ENCODE measurements at regions not wholly inside any gene's neighbourhood (a gene's known extent, or its start where the extent isn't known, plus 50 kb on each side); places are given as distances from the start of the nearest gene placed in this dataset.

- no peaks in the 10 kb centered on the region for H3K36me3 Mint-ChIP-seq (ENCODE audit: low read depth)
- CTCF ChIA-PET = interaction anchor here (0.7 to 5.7 kb wide), 28 partner anchors 9 to 420 kb away, joined by 3 to 113 read pairs (median 4); partner anchors contain the start of gene PRIM2
- no peak overlapping the region for H3K27ac Mint-ChIP-seq
- DNase-seq = no peak
- no peak for ATAC-seq
- H3K4me3 Mint-ChIP-seq = no peak overlapping the region
- POLR2A ChIA-PET = interaction anchor here (0.8 to 1.1 kb wide), 2 partner anchors 11 to 412 kb away, joined by 3 to 4 read pairs; no protein-coding TSS in a partner anchor
- H3K4me1 Mint-ChIP-seq (ENCODE audit: low read depth) = no peaks in the 10 kb centered on the region
- no peaks in the 10 kb centered on the region for H3K9me3 Mint-ChIP-seq (ENCODE audit: insufficient read depth)
- peaks cover 16% of the 10 kb centered on the region for H3K27me3 Mint-ChIP-seq (ENCODE audit: low read depth)
Measured at GRCh38 chr6:56904068-56904467, 50.8 kb upstream of the BEND6 start.

- peaks cover 16% of the 10 kb centered on the region for H3K27me3 Mint-ChIP-seq (ENCODE audit: low read depth)
- ChIA-PET CTCF (interaction anchor here (0.8 to 5.7 kb wide), 26 partner anchors 9 to 421 kb away, joined by 3 to 113 read pairs (median 4); partner anchors contain the start of genes BAG2, KIAA1586, PRIM2 and RAB23), POLR2A (interaction anchor here (0.6 to 1.6 kb wide), 2 partner anchors 343 to 414 kb away, joined by 3 read pairs; partner anchors contain the start of gene PRIM2)
- H3K36me3 Mint-ChIP-seq (ENCODE audit: low read depth) = no peaks in the 10 kb centered on the region
- H3K9me3 Mint-ChIP-seq (ENCODE audit: insufficient read depth) = no peaks in the 10 kb centered on the region
- H3K4me1 Mint-ChIP-seq (ENCODE audit: low read depth) = no peaks in the 10 kb centered on the region
- DNase-seq (no peak), ATAC-seq (no peak)
- no peak overlapping the region for H3K27ac Mint-ChIP-seq
- H3K4me3 Mint-ChIP-seq = no peak overlapping the region
Measured at GRCh38 chr6:56902641-56903464, 52.1 kb upstream of the BEND6 start.

GRCh38 chr6:56900784-56901183 lies 54.1 kb upstream of the BEND6 start:
- ATAC-seq (no peak), DNase-seq (no peak)
- Mint-ChIP-seq H3K36me3 (ENCODE audit: low read depth) (no peaks in the 10 kb centered on the region), H3K27me3 (ENCODE audit: low read depth) (peaks cover 9% of the 10 kb centered on the region), H3K27ac (no peak overlapping the region), H3K4me1 (ENCODE audit: low read depth) (no peaks in the 10 kb centered on the region), H3K4me3 (no peak overlapping the region), H3K9me3 (ENCODE audit: insufficient read depth) (no peaks in the 10 kb centered on the region)
- POLR2A ChIA-PET = no interaction called here
- CTCF ChIA-PET = interaction anchor here (5.7 kb wide), 1 partner anchor 415 kb away, joined by 113 read pairs; the partner anchor contains the start of gene PRIM2

GRCh38 chr6:56899753-56900152 lies 55.2 kb upstream of the BEND6 start:
- CTCF ChIA-PET = no interaction called here
- peaks cover 6% of the 10 kb centered on the region for H3K27me3 Mint-ChIP-seq (ENCODE audit: low read depth)
- no peaks in the 10 kb centered on the region for H3K9me3 Mint-ChIP-seq (ENCODE audit: insufficient read depth)

GRCh38 chr6:56899311-56899710 lies 55.6 kb upstream of the BEND6 start:
- H3K36me3 Mint-ChIP-seq (ENCODE audit: low read depth) = no peaks in the 10 kb centered on the region
- peaks cover 6% of the 10 kb centered on the region for H3K27me3 Mint-ChIP-seq (ENCODE audit: low read depth)
- CTCF ChIA-PET = no interaction called here
- POLR2A ChIA-PET = no interaction called here
- DNase-seq (no peak), ATAC-seq (no peak)
- H3K4me3 Mint-ChIP-seq = no peak overlapping the region
- no peaks in the 10 kb centered on the region for H3K4me1 Mint-ChIP-seq (ENCODE audit: low read depth)
- H3K9me3 Mint-ChIP-seq (ENCODE audit: insufficient read depth) = no peaks in the 10 kb centered on the region
- H3K27ac Mint-ChIP-seq = no peak overlapping the region

More at GRCh38 chr6:56899753-56900152, 55.2 kb upstream of the BEND6 start:
- no peak overlapping the region for H3K27ac Mint-ChIP-seq
- no peaks in the 10 kb centered on the region for H3K36me3 Mint-ChIP-seq (ENCODE audit: low read depth)
- POLR2A ChIA-PET = no interaction called here
- ATAC-seq (no peak), DNase-seq (no peak)
- no peak overlapping the region for H3K4me3 Mint-ChIP-seq
- H3K4me1 Mint-ChIP-seq (ENCODE audit: low read depth) = no peaks in the 10 kb centered on the region

- H3K27ac Mint-ChIP-seq = no peak overlapping the region
- no peaks in the 10 kb centered on the region for H3K9me3 Mint-ChIP-seq (ENCODE audit: insufficient read depth)
- H3K4me1 Mint-ChIP-seq (ENCODE audit: low read depth) = no peaks in the 10 kb centered on the region
- CTCF ChIA-PET = no interaction called here
- POLR2A ChIA-PET = no interaction called here
- H3K36me3 Mint-ChIP-seq (ENCODE audit: low read depth) = no peaks in the 10 kb centered on the region
- ATAC-seq = no peak
- H3K4me3 Mint-ChIP-seq = no peak overlapping the region
- no peak for DNase-seq
- H3K27me3 Mint-ChIP-seq (ENCODE audit: low read depth) = peaks cover 6% of the 10 kb centered on the region
Measured at GRCh38 chr6:56897789-56898529, 56.9 kb upstream of the BEND6 start.

- Mint-ChIP-seq H3K27me3 (ENCODE audit: low read depth) (no peaks in the 10 kb centered on the region), H3K36me3 (ENCODE audit: low read depth) (no peaks in the 10 kb centered on the region), H3K4me3 (no peak overlapping the region), H3K27ac (no peak overlapping the region), H3K4me1 (ENCODE audit: low read depth) (peaks cover 12% of the 10 kb centered on the region), H3K9me3 (ENCODE audit: insufficient read depth) (no peaks in the 10 kb centered on the region)
- ChIA-PET CTCF (interaction anchor here (1.0 to 2.6 kb wide), 4 partner anchors 11 to 424 kb away, joined by 3 to 11 read pairs (median 4); no protein-coding TSS in a partner anchor), POLR2A (no interaction called here)
- DNase-seq (no peak), ATAC-seq (no peak)
Measured at GRCh38 chr6:56891754-56892153, 63.2 kb upstream of the BEND6 start.

- no peak overlapping the region for H3K4me3 Mint-ChIP-seq
- DNase-seq (no peak), ATAC-seq (no peak)
- H3K27me3 Mint-ChIP-seq (ENCODE audit: low read depth) = peaks cover 3% of the 10 kb centered on the region
- no peak overlapping the region for H3K27ac Mint-ChIP-seq
- H3K36me3 Mint-ChIP-seq (ENCODE audit: low read depth) = no peaks in the 10 kb centered on the region
- CTCF ChIA-PET = interaction anchor here (0.7 to 2.6 kb wide), 4 partner anchors 12 to 39 kb away, joined by 3 to 11 read pairs (median 6); no protein-coding TSS in a partner anchor
- peaks cover 12% of the 10 kb centered on the region for H3K4me1 Mint-ChIP-seq (ENCODE audit: low read depth)
- POLR2A ChIA-PET = no interaction called here
- H3K9me3 Mint-ChIP-seq (ENCODE audit: insufficient read depth) = no peaks in the 10 kb centered on the region
Measured at GRCh38 chr6:56890683-56891429, 64.1 kb upstream of the BEND6 start.

GRCh38 chr6:56890066-56890465 lies 64.8 kb upstream of the BEND6 start:
- H3K27me3 Mint-ChIP-seq (ENCODE audit: low read depth) = peaks cover 3% of the 10 kb centered on the region
- H3K9me3 Mint-ChIP-seq (ENCODE audit: insufficient read depth) = no peaks in the 10 kb centered on the region

GRCh38 chr6:56889492-56889891 lies 65.4 kb upstream of the BEND6 start:
- ChIA-PET POLR2A (no interaction called here), CTCF (interaction anchor here (1.5 to 1.6 kb wide), 2 partner anchors 13 to 15 kb away, joined by 4 to 5 read pairs; no protein-coding TSS in a partner anchor)

More at GRCh38 chr6:56890066-56890465, 64.8 kb upstream of the BEND6 start:
- ATAC-seq (no peak), DNase-seq (no peak)
- Mint-ChIP-seq H3K27ac (no peak overlapping the region), H3K4me3 (no peak overlapping the region), H3K36me3 (ENCODE audit: low read depth) (no peaks in the 10 kb centered on the region), H3K4me1 (ENCODE audit: low read depth) (peaks cover 12% of the 10 kb centered on the region)
- ChIA-PET CTCF (interaction anchor here (0.7 to 1.4 kb wide), 2 partner anchors 14 to 38 kb away, joined by 4 to 8 read pairs; no protein-coding TSS in a partner anchor), POLR2A (no interaction called here)

GRCh38 chr6:56888687-56889086 lies 66.2 kb upstream of the BEND6 start:
- Mint-ChIP-seq H3K4me1 (ENCODE audit: low read depth) (peaks cover 12% of the 10 kb centered on the region), H3K9me3 (ENCODE audit: insufficient read depth) (no peaks in the 10 kb centered on the region), H3K36me3 (ENCODE audit: low read depth) (no peaks in the 10 kb centered on the region), H3K27ac (no peak overlapping the region), H3K27me3 (ENCODE audit: low read depth) (peaks cover 7% of the 10 kb centered on the region), H3K4me3 (no peak overlapping the region)
- ChIA-PET POLR2A (no interaction called here), CTCF (interaction anchor here (1.0 to 1.9 kb wide), 4 partner anchors 14 to 428 kb away, joined by 3 to 5 read pairs (median 4); no protein-coding TSS in a partner anchor)
- DNase-seq = no peak
- no peak for ATAC-seq

More at GRCh38 chr6:56889492-56889891, 65.4 kb upstream of the BEND6 start:
- Mint-ChIP-seq H3K4me1 (ENCODE audit: low read depth) (peaks cover 12% of the 10 kb centered on the region), H3K9me3 (ENCODE audit: insufficient read depth) (no peaks in the 10 kb centered on the region), H3K4me3 (no peak overlapping the region), H3K36me3 (ENCODE audit: low read depth) (no peaks in the 10 kb centered on the region), H3K27me3 (ENCODE audit: low read depth) (peaks cover 4% of the 10 kb centered on the region), H3K27ac (no peak overlapping the region)
- DNase-seq = no peak
- ATAC-seq = no peak
